IMR-90 (cell line): ENCODE measurements at regions not wholly inside any gene's neighbourhood (a gene's known extent, or its start where the extent isn't known, plus 50 kb on each side); places are given as distances from the start of the nearest gene placed in this dataset.
"Not testable (repeated sequence)": the region's sequence is repeated elsewhere in the genome, so short reads cannot be mapped to it uniquely, and the experiment has no call there.

Experiments used
- ATAC-seq: fragments of 200-7000 bp; cut with Tn5 transposase; 2 replicates; pipeline ENCODE4 v1.9.1; 2020; ENCODE audit warnings: low read depth, mild to moderate bottlenecking, moderate library complexity
- BruUV-seq: library from RNA; stranded (reverse); fragments of 400-500 nt; replicated peaks from 2 replicates; lab custom pipeline; 2021; lab: Mats Ljungman, UMichigan
- CTCF ChIA-PET: fragments of 300-600 bp; formaldehyde crosslinking; extraction: SDS; loops from one replicate; lab custom pipeline; 2021; ENCODE audit warnings: antibody characterized with exemption; lab: Yijun Ruan, JAX
- POLR2A ChIA-PET: fragments of 300-600 bp; sonication (Branson Sonifier 250); formaldehyde crosslinking; loops from one replicate; lab custom pipeline; 2022; ENCODE audit warnings: antibody characterized with exemption; ENCODE audit not compliant: unreplicated experiment; lab: Charles Lee
- DNase-seq: peaks from one replicate; pipeline ENCODE4 v3.0.0; 2013
- H2AFZ ChIP-seq: replicated peaks from 2 replicates; pipeline ENCODE3; 2013; ENCODE audit warnings: low read length, mild to moderate bottlenecking; ENCODE audit not compliant: poor library complexity
- H2AK5ac ChIP-seq: 2 replicates; pipeline ENCODE4 v1.6.1; 2013; ENCODE audit warnings: low read depth, low read length, inconsistent platforms
- H2AK9ac ChIP-seq: replicated peaks from 2 replicates; pipeline ENCODE3; 2013; ENCODE audit warnings: mild to moderate bottlenecking, low read depth, low read length, moderate library complexity; ENCODE audit not compliant: poor library complexity
- H2BK120ac ChIP-seq: 2 replicates; pipeline ENCODE4 v1.6.1; 2013; ENCODE audit warnings: low read depth, low read length, inconsistent platforms
- H2BK15ac ChIP-seq: 3 replicates; pipeline ENCODE4 v1.6.1; 2013; ENCODE audit warnings: low read depth, low read length, inconsistent platforms
- H2BK20ac ChIP-seq: 2 replicates; pipeline ENCODE4 v1.6.1; 2013; ENCODE audit warnings: low read depth, mild to moderate bottlenecking, inconsistent platforms, low read length, moderate library complexity
- H2BK5ac ChIP-seq: 2 replicates; pipeline ENCODE4 v1.6.1; 2013; ENCODE audit warnings: mild to moderate bottlenecking, low read depth, low read length, inconsistent platforms; ENCODE audit not compliant: poor library complexity, severe bottlenecking
- H3K14ac ChIP-seq: replicated peaks from 2 replicates; pipeline ENCODE4 v1.6.1; 2013; ENCODE audit warnings: low read depth, low read length, inconsistent platforms
- H3K18ac ChIP-seq: 2 replicates; pipeline ENCODE4 v1.6.1; 2013; ENCODE audit warnings: low read depth, low read length, control low read depth
- H3K23ac ChIP-seq: 2 replicates; pipeline ENCODE4 v1.6.1; 2013; ENCODE audit warnings: low read depth, low read length, inconsistent platforms
- H3K27ac ChIP-seq: 2 replicates; pipeline ENCODE4 v1.5.1; 2013; ENCODE audit warnings: mild to moderate bottlenecking, control low read depth, low read length; ENCODE audit not compliant: insufficient read depth
- H3K27me3 ChIP-seq: 2 replicates; pipeline ENCODE4 v1.6.1; 2013; ENCODE audit warnings: low read length; ENCODE audit not compliant: control insufficient read depth, insufficient read depth
- H3K36me3 ChIP-seq: 2 replicates; pipeline ENCODE4 v1.6.1; 2013; ENCODE audit warnings: low read length, mixed read lengths; ENCODE audit not compliant: control insufficient read depth, insufficient read depth
- H3K4ac ChIP-seq: 2 replicates; pipeline ENCODE4 v1.6.1; 2013; ENCODE audit warnings: low read depth, low read length, inconsistent platforms
- H3K4me1 ChIP-seq: 2 replicates; pipeline ENCODE4 v1.6.1; 2013; ENCODE audit warnings: low read length, mixed read lengths; ENCODE audit not compliant: control insufficient read depth, insufficient read depth
- H3K4me2 ChIP-seq: 2 replicates; pipeline ENCODE4 v1.6.1; 2013; ENCODE audit warnings: low read depth, mild to moderate bottlenecking, control low read depth, low read length, moderate library complexity
- H3K4me3 ChIP-seq: 2 replicates; pipeline ENCODE4 v1.5.1; 2013; ENCODE audit warnings: low read depth, mild to moderate bottlenecking, control low read depth, low read length, moderate library complexity; ENCODE audit not compliant: insufficient read depth
- H3K56ac ChIP-seq: 2 replicates; pipeline ENCODE4 v1.6.1; 2013; ENCODE audit warnings: low read length, inconsistent platforms; ENCODE audit not compliant: insufficient read depth; ENCODE audit errors: extremely low read depth
- H3K79me1 ChIP-seq, 2 experiments: 2 replicates each; pipeline ENCODE4 v1.6.1; 2013; ENCODE audit warnings: low read length in 2 of 2, inconsistent platforms in 1 of 2, low read depth in 1 of 2
- H3K9ac ChIP-seq: 2 replicates; pipeline ENCODE4 v1.6.1; 2013; ENCODE audit warnings: low read depth, low read length, control low read depth
- H3K9me1 ChIP-seq: 2 replicates; pipeline ENCODE4 v1.6.1; 2013; ENCODE audit warnings: low read length, inconsistent platforms; ENCODE audit not compliant: insufficient read depth
- H3K9me3 ChIP-seq: 2 replicates; pipeline ENCODE4 v1.6.1; 2013; ENCODE audit warnings: low read length; ENCODE audit not compliant: control insufficient read depth, insufficient read depth
- H4K20me1 ChIP-seq: 2 replicates; pipeline ENCODE4 v1.6.1; 2013; ENCODE audit warnings: low read length, inconsistent platforms; ENCODE audit not compliant: insufficient read depth
- H4K5ac ChIP-seq: 2 replicates; pipeline ENCODE4 v1.6.1; 2013; ENCODE audit warnings: mild to moderate bottlenecking, low read depth, low read length, control low read depth
- H4K8ac ChIP-seq, 2 experiments: 2 replicates each; pipeline ENCODE4 v1.6.1; 2013; ENCODE audit warnings: low read depth in 2 of 2, low read length in 2 of 2, control low read depth in 1 of 2, inconsistent platforms in 1 of 2
- H4K91ac ChIP-seq: 2 replicates; pipeline ENCODE4 v1.6.1; 2013; ENCODE audit warnings: low read depth, low read length, inconsistent platforms; ENCODE audit not compliant: insufficient read depth
- CEBPB ChIP-seq: IDR thresholded peaks from 2 replicates; pipeline ENCODE4 v1.6.1; 2012; ENCODE audit warnings: low read depth, low read length, improper control_type of control experiment
- ELK1 ChIP-seq: fragments of 150-350 bp; IDR thresholded peaks from 2 replicates; pipeline ENCODE4 v1.6.1; 2016; ENCODE audit warnings: low read depth, mild to moderate bottlenecking, low read length, moderate library complexity, borderline replicate concordance
- MAZ ChIP-seq: IDR thresholded peaks from 2 replicates; pipeline ENCODE4 v1.6.1; 2012; ENCODE audit warnings: low read depth, mild to moderate bottlenecking, low read length, improper control_type of control experiment, moderate library complexity, borderline replicate concordance
- RAD21 ChIP-seq: IDR thresholded peaks from 2 replicates; pipeline ENCODE4 v1.6.1; 2012; ENCODE audit warnings: low read length, improper control_type of control experiment
- dilution Hi-C: fragments of 300-500 bp; cut with HindIII; formaldehyde crosslinking; loops from one replicate; pipeline ENCODE4 v1.14.3; 2018; ENCODE audit warnings: low sequenced_read_pairs; ENCODE audit not compliant: unreplicated experiment
- in situ Hi-C: fragments of 300-500 bp; cut with MboI; formaldehyde crosslinking; loops from 3 replicates; pipeline ENCODE4 v1.14.3; 2019; ENCODE audit warnings: low sequenced_read_pairs, inconsistent platforms, mixed read lengths
- intact Hi-C: fragments of 100-400 bp; cut with micrococcal nuclease; formaldehyde crosslinking; loops from 2 replicates; pipeline ENCODE4 v1.10.0; 2022

DNA sequence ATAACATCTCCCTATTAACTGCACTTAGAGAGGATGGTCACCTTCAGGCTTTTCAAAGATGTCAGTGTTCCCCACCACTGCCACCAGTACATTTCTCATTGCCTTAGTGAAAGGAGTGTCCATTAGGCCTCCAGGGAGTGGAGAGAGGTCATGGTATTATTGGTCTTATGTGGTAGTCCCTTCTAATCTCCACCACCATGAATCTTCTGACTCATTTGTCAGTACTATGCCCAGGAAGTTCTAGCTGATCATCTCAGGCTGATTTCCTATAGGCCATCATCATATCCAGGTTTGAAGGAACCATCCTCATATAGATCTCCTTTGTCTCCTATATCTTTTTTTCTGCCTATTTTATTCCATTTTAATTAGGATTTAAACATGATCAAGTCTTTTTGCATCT is 221.5 kb downstream of the CYB561 start:
- no peak for DNase-seq

DNA sequence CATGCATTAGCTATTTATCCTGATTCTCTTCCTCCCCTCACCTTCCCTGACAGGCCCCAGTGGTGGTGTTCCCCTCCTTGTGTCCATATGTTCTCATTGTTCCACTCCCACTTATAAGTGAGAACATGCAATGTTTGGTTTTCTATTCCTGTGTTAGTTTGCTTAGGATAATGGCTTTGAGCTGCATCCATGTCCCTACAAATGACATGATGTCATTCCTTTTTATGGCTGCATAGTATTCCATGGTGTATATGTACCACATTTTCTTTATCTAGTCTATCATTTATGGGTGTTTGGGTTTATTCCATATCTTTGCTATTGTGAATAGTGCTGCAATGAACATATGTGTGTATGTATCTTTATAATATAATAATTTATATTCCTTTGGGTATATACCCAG is 219.4 kb downstream of the CYB561 start:
- H3K4ac ChIP-seq, H3K27me3 ChIP-seq, H2BK120ac ChIP-seq, intact Hi-C loops, H3K4me3 ChIP-seq, H2BK5ac ChIP-seq, H2BK15ac ChIP-seq, H3K18ac ChIP-seq, H3K27ac ChIP-seq, H3K4me2 ChIP-seq, H2AFZ ChIP-seq, H3K9me1 ChIP-seq, H3K4me1 ChIP-seq, H4K8ac ChIP-seq, H2AK9ac ChIP-seq, H3K9me3 ChIP-seq, H2AK5ac ChIP-seq, ATAC-seq, DNase-seq, H3K36me3 ChIP-seq, H3K9ac ChIP-seq, BruUV-seq, H3K56ac ChIP-seq, POLR2A ChIA-PET, in situ Hi-C loops, H4K91ac ChIP-seq, H4K5ac ChIP-seq, dilution Hi-C loops, H3K14ac ChIP-seq, H2BK20ac ChIP-seq, CTCF ChIA-PET, H3K23ac ChIP-seq: not testable (repeated sequence)
- Histone ChIP-seq H3K79me1 (peaks cover 36 to 38% of the 10 kb centered on the region in 2 experiments), H4K20me1 (peaks cover 10% of the 10 kb centered on the region; the same call in 1 of the 2 replicates)

More for the DNA sequence above, 221.5 kb downstream of the CYB561 start:
- Histone ChIP-seq H3K4me1 (no peaks in the 10 kb centered on the region), H3K14ac (no peak overlapping the region), H2BK15ac (no peak overlapping the region), H3K27me3 (no peaks in the 10 kb centered on the region), H3K9me1 (0 out of 2 replicates have a peak, but pooled peaks cover 6% of the 10 kb centered on the region), H2BK20ac (no peak overlapping the region), H2BK5ac (no peak overlapping the region), H2AK9ac (no peak overlapping the region), H2BK120ac (no peak overlapping the region), H3K23ac (no peak overlapping the region), H3K56ac (no peak overlapping the region), H3K79me1 (peaks cover 24 to 28% of the 10 kb centered on the region in 2 experiments), H3K36me3 (peaks cover 2% of the 10 kb centered on the region; the same call in 1 of the 2 replicates), H3K9me3 (peaks cover under 1% of the 10 kb centered on the region), H4K91ac (no peak overlapping the region), H3K27ac (no peak overlapping the region), H3K18ac (no peak overlapping the region), H4K20me1 (peaks cover 7% of the 10 kb centered on the region; the same call in 1 of the 2 replicates), H3K9ac (no peak overlapping the region), H4K5ac (no peak overlapping the region), H2AFZ (no peak overlapping the region), H2AK5ac (no peak overlapping the region), H3K4me2 (no peak overlapping the region), H3K4me3 (no peak overlapping the region), H3K4ac (no peak overlapping the region), H4K8ac (no peak overlapping the region)
- in situ Hi-C loops (no loop called here), dilution Hi-C loops (no loop called here), intact Hi-C loops (no loop called here)
- CTCF ChIA-PET: no interaction called here
- POLR2A ChIA-PET: no interaction called here
- TF ChIP-seq ELK1 (no peak), MAZ (no peak), RAD21 (no peak), CEBPB (no peak)
- no peak for ATAC-seq
- no TSS peak for BruUV-seq
